IMR-90 (cell line): ENCODE measurements at regions not wholly inside any gene's neighbourhood (a gene's known extent, or its start where the extent isn't known, plus 50 kb on each side); places are given as distances from the start of the nearest gene placed in this dataset.

Experiments
- ATAC-seq: fragments of 200-7000 bp; cut with Tn5 transposase; 2 replicates; pipeline ENCODE4 v1.9.1; 2020; ENCODE audit warnings: low read depth, mild to moderate bottlenecking, moderate library complexity
- BruUV-seq: library from RNA; stranded (reverse); fragments of 400-500 nt; replicated peaks from 2 replicates; lab custom pipeline; 2021; lab: Mats Ljungman, UMichigan
- CTCF ChIA-PET: fragments of 300-600 bp; formaldehyde crosslinking; extraction: SDS; loops from one replicate; lab custom pipeline; 2021; ENCODE audit warnings: antibody characterized with exemption; lab: Yijun Ruan, JAX
- POLR2A ChIA-PET: fragments of 300-600 bp; sonication (Branson Sonifier 250); formaldehyde crosslinking; loops from one replicate; lab custom pipeline; 2022; ENCODE audit warnings: antibody characterized with exemption; ENCODE audit not compliant: unreplicated experiment; lab: Charles Lee
- DNase-seq: peaks from one replicate; pipeline ENCODE4 v3.0.0; 2013
- H2AFZ ChIP-seq: replicated peaks from 2 replicates; pipeline ENCODE3; 2013; ENCODE audit warnings: low read length, mild to moderate bottlenecking; ENCODE audit not compliant: poor library complexity
- H2AK5ac ChIP-seq: 2 replicates; pipeline ENCODE4 v1.6.1; 2013; ENCODE audit warnings: low read depth, low read length, inconsistent platforms
- H2AK9ac ChIP-seq: replicated peaks from 2 replicates; pipeline ENCODE3; 2013; ENCODE audit warnings: mild to moderate bottlenecking, low read depth, low read length, moderate library complexity; ENCODE audit not compliant: poor library complexity
- H2BK120ac ChIP-seq: 2 replicates; pipeline ENCODE4 v1.6.1; 2013; ENCODE audit warnings: low read depth, low read length, inconsistent platforms
- H2BK15ac ChIP-seq: 3 replicates; pipeline ENCODE4 v1.6.1; 2013; ENCODE audit warnings: low read depth, low read length, inconsistent platforms
- H2BK20ac ChIP-seq: 2 replicates; pipeline ENCODE4 v1.6.1; 2013; ENCODE audit warnings: low read depth, mild to moderate bottlenecking, inconsistent platforms, low read length, moderate library complexity
- H2BK5ac ChIP-seq: 2 replicates; pipeline ENCODE4 v1.6.1; 2013; ENCODE audit warnings: mild to moderate bottlenecking, low read depth, low read length, inconsistent platforms; ENCODE audit not compliant: poor library complexity, severe bottlenecking
- H3K14ac ChIP-seq: replicated peaks from 2 replicates; pipeline ENCODE4 v1.6.1; 2013; ENCODE audit warnings: low read depth, low read length, inconsistent platforms
- H3K18ac ChIP-seq: 2 replicates; pipeline ENCODE4 v1.6.1; 2013; ENCODE audit warnings: low read depth, low read length, control low read depth
- H3K23ac ChIP-seq: 2 replicates; pipeline ENCODE4 v1.6.1; 2013; ENCODE audit warnings: low read depth, low read length, inconsistent platforms
- H3K27ac ChIP-seq: 2 replicates; pipeline ENCODE4 v1.5.1; 2013; ENCODE audit warnings: mild to moderate bottlenecking, control low read depth, low read length; ENCODE audit not compliant: insufficient read depth
- H3K27me3 ChIP-seq: 2 replicates; pipeline ENCODE4 v1.6.1; 2013; ENCODE audit warnings: low read length; ENCODE audit not compliant: control insufficient read depth, insufficient read depth
- H3K36me3 ChIP-seq: 2 replicates; pipeline ENCODE4 v1.6.1; 2013; ENCODE audit warnings: low read length, mixed read lengths; ENCODE audit not compliant: control insufficient read depth, insufficient read depth
- H3K4ac ChIP-seq: 2 replicates; pipeline ENCODE4 v1.6.1; 2013; ENCODE audit warnings: low read depth, low read length, inconsistent platforms
- H3K4me1 ChIP-seq: 2 replicates; pipeline ENCODE4 v1.6.1; 2013; ENCODE audit warnings: low read length, mixed read lengths; ENCODE audit not compliant: control insufficient read depth, insufficient read depth
- H3K4me2 ChIP-seq: 2 replicates; pipeline ENCODE4 v1.6.1; 2013; ENCODE audit warnings: low read depth, mild to moderate bottlenecking, control low read depth, low read length, moderate library complexity
- H3K4me3 ChIP-seq: 2 replicates; pipeline ENCODE4 v1.5.1; 2013; ENCODE audit warnings: low read depth, mild to moderate bottlenecking, control low read depth, low read length, moderate library complexity; ENCODE audit not compliant: insufficient read depth
- H3K56ac ChIP-seq: 2 replicates; pipeline ENCODE4 v1.6.1; 2013; ENCODE audit warnings: low read length, inconsistent platforms; ENCODE audit not compliant: insufficient read depth; ENCODE audit errors: extremely low read depth
- H3K79me1 ChIP-seq, 2 experiments: 2 replicates each; pipeline ENCODE4 v1.6.1; 2013; ENCODE audit warnings: low read length in 2 of 2, inconsistent platforms in 1 of 2, low read depth in 1 of 2
- H3K9ac ChIP-seq: 2 replicates; pipeline ENCODE4 v1.6.1; 2013; ENCODE audit warnings: low read depth, low read length, control low read depth
- H3K9me1 ChIP-seq: 2 replicates; pipeline ENCODE4 v1.6.1; 2013; ENCODE audit warnings: low read length, inconsistent platforms; ENCODE audit not compliant: insufficient read depth
- H3K9me3 ChIP-seq: 2 replicates; pipeline ENCODE4 v1.6.1; 2013; ENCODE audit warnings: low read length; ENCODE audit not compliant: control insufficient read depth, insufficient read depth
- H4K20me1 ChIP-seq: 2 replicates; pipeline ENCODE4 v1.6.1; 2013; ENCODE audit warnings: low read length, inconsistent platforms; ENCODE audit not compliant: insufficient read depth
- H4K5ac ChIP-seq: 2 replicates; pipeline ENCODE4 v1.6.1; 2013; ENCODE audit warnings: mild to moderate bottlenecking, low read depth, low read length, control low read depth
- H4K8ac ChIP-seq, 2 experiments: 2 replicates each; pipeline ENCODE4 v1.6.1; 2013; ENCODE audit warnings: low read depth in 2 of 2, low read length in 2 of 2, control low read depth in 1 of 2, inconsistent platforms in 1 of 2
- H4K91ac ChIP-seq: 2 replicates; pipeline ENCODE4 v1.6.1; 2013; ENCODE audit warnings: low read depth, low read length, inconsistent platforms; ENCODE audit not compliant: insufficient read depth
- BHLHE40 ChIP-seq: fragments of 150-350 bp; IDR thresholded peaks from 2 replicates; pipeline ENCODE4 v1.6.1; 2016; ENCODE audit warnings: mild to moderate bottlenecking, low read depth, low read length
- CEBPB ChIP-seq: IDR thresholded peaks from 2 replicates; pipeline ENCODE4 v1.6.1; 2012; ENCODE audit warnings: low read depth, low read length, improper control_type of control experiment
- CHD1 ChIP-seq: IDR thresholded peaks from 2 replicates; pipeline ENCODE4 v1.6.1; 2012; ENCODE audit warnings: low read depth, low read length, improper control_type of control experiment
- POLR2A ChIP-seq: IDR thresholded peaks from 2 replicates; pipeline ENCODE4 v1.6.1; 2012; ENCODE audit warnings: mild to moderate bottlenecking, low read depth, low read length
- dilution Hi-C: fragments of 300-500 bp; cut with HindIII; formaldehyde crosslinking; loops from one replicate; pipeline ENCODE4 v1.14.3; 2018; ENCODE audit warnings: low sequenced_read_pairs; ENCODE audit not compliant: unreplicated experiment
- in situ Hi-C: fragments of 300-500 bp; cut with MboI; formaldehyde crosslinking; loops from 3 replicates; pipeline ENCODE4 v1.14.3; 2019; ENCODE audit warnings: low sequenced_read_pairs, inconsistent platforms, mixed read lengths
- intact Hi-C: fragments of 100-400 bp; cut with micrococcal nuclease; formaldehyde crosslinking; loops from 2 replicates; pipeline ENCODE4 v1.10.0; 2022
- TF ChIP-seq, protein P1 (sequence below): fragments of 150-350 bp; IDR thresholded peaks from 2 replicates; pipeline ENCODE4 v1.6.1; 2017; ENCODE audit warnings: mild to moderate bottlenecking, antibody characterized with exemption, low read length, low read depth

DNA sequence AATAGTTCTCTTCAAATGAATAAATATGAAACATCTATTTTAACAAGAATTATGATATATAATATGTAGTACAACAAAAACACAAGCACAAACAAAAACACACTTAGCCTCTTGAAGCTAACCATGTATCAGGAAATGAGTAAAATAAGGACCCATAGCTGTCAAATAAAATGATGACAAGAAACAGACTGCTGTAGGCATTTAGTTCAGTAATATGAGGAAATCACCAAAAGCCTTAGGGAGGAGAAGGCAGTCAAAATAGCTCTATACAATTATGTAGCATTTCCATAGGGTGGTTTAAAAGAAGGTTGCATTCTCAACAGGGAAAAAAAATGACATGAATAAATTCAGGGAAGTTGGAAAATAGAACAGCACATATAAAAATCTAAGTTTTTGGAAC, 163.4 kb downstream of the PCDH20 start:
- dilution Hi-C loops (no loop called here), in situ Hi-C loops (loop anchor here (25.0 kb wide), 1 partner anchor 790 kb away; no protein-coding TSS in a partner anchor), intact Hi-C loops (no loop called here)
- Histone ChIP-seq H3K9ac (no peak overlapping the region), H2BK20ac (no peak overlapping the region), H3K9me1 (no peaks in the 10 kb centered on the region), H3K4me3 (no peak overlapping the region), H4K8ac (no peak overlapping the region), H3K56ac (no peak overlapping the region), H3K23ac (no peak overlapping the region), H3K27me3 (no peaks in the 10 kb centered on the region), H3K36me3 (no peaks in the 10 kb centered on the region), H4K5ac (no peak overlapping the region), H2BK15ac (no peak overlapping the region), H3K9me3 (no peaks in the 10 kb centered on the region; the same call in 1 of the 2 replicates), H3K27ac (no peak overlapping the region), H3K4me2 (no peak overlapping the region), H3K4ac (no peak overlapping the region), H4K20me1 (no peaks in the 10 kb centered on the region), H4K91ac (no peak overlapping the region), H2BK5ac (no peak overlapping the region), H3K4me1 (no peaks in the 10 kb centered on the region), H3K79me1 (no peaks in the 10 kb centered on the region), H3K14ac (no peak overlapping the region), H2AK5ac (no peak overlapping the region), H2AFZ (no peak overlapping the region), H3K18ac (no peak overlapping the region), H2AK9ac (no peak overlapping the region), H2BK120ac (no peak overlapping the region)
- ATAC-seq (no peak), DNase-seq (no peak)
- POLR2A ChIA-PET: no interaction called here
- TF ChIP-seq, protein P1, sequence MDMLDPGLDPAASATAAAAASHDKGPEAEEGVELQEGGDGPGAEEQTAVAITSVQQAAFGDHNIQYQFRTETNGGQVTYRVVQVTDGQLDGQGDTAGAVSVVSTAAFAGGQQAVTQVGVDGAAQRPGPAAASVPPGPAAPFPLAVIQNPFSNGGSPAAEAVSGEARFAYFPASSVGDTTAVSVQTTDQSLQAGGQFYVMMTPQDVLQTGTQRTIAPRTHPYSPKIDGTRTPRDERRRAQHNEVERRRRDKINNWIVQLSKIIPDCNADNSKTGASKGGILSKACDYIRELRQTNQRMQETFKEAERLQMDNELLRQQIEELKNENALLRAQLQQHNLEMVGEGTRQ: no peak
- TF ChIP-seq CHD1: no peak
- TF ChIP-seq POLR2A: no peak
- no peak for TF ChIP-seq CEBPB
- TF ChIP-seq BHLHE40: no peak
- CTCF ChIA-PET: no interaction called here
- BruUV-seq: no TSS peak
